HepG2 (cell line): ENCODE measurements at regions not wholly inside any gene's neighbourhood (a gene's known extent, or its start where the extent isn't known, plus 50 kb on each side); places are given as distances from the start of the nearest gene placed in this dataset.
"Not testable (repeated sequence)": the region's sequence is repeated elsewhere in the genome, so short reads cannot be mapped to it uniquely, and the experiment has no call there.

Experiments
- ATAC-seq: fragments of 200-7000 bp; cut with Tn5 transposase; 3 replicates; pipeline ENCODE4 v1.9.1; 2020; ENCODE audit warnings: mild to moderate bottlenecking, moderate library complexity
- BruUV-seq: library from RNA; stranded (reverse); fragments of 400-500 nt; replicated peaks from 2 replicates; lab custom pipeline; 2021; lab: Mats Ljungman, UMichigan
- CTCF ChIA-PET: fragments of 300-600 bp; formaldehyde crosslinking; extraction: SDS; loops from one replicate; lab custom pipeline; 2021; ENCODE audit warnings: low total read pairs, inconsistent platforms, low intra/inter-chr PET ratio; lab: Yijun Ruan, JAX
- POLR2A ChIA-PET: fragments of 350-600 bp; sonication (Branson Sonifier 250); formaldehyde crosslinking; loops from one replicate; lab custom pipeline; 2020; ENCODE audit warnings: antibody characterized with exemption, inconsistent platforms; lab: Yijun Ruan, JAX
- DNase-seq: peaks from one replicate; pipeline ENCODE4 v3.0.0-alpha.2; 2015; ENCODE audit warnings: low spot score
- FAIRE-seq: peaks from 3 replicates; lab custom pipeline; 2011; peaks lifted over from hg19 to GRCh38; lab: Jason Lieb, UNC
- H2AFZ ChIP-seq: one replicate; pipeline ENCODE4 v1.6.1; 2011; ENCODE audit warnings: low read length, inconsistent platforms
- H3K27ac ChIP-seq: fragments of 300-600 bp; 3 replicates; pipeline ENCODE4 v1.8.0; 2011; ENCODE audit warnings: mixed run types, mild to moderate bottlenecking, mixed read lengths, low read length, inconsistent platforms; ENCODE audit not compliant: insufficient read depth; ENCODE audit errors: extremely low read length
- H3K27me3 ChIP-seq, 2 experiments: fragments of 200-600 bp in 1 of 2; 2 replicates in 1 of 2; 3 replicates in 1 of 2; pipeline versions ENCODE4 v1.6.0 to v1.8.0; 2011; ENCODE audit warnings: low read length in 2 of 2, mild to moderate bottlenecking in 2 of 2, moderate library complexity in 2 of 2, inconsistent platforms in 1 of 2; ENCODE audit not compliant: insufficient read depth in 2 of 2, control insufficient read depth in 1 of 2
- H3K36me3 ChIP-seq, 2 experiments: fragments of 200-600 bp in 1 of 2; replicated peaks in 1 of 2; 2 replicates in 1 of 2; 3 replicates in 1 of 2; pipeline versions ENCODE4 v1.5.1 to v1.8.0; 2011; ENCODE audit warnings: low read length in 2 of 2, inconsistent platforms in 1 of 2; ENCODE audit not compliant: insufficient read depth in 2 of 2, control insufficient read depth in 1 of 2
- H3K4me1 ChIP-seq: 2 replicates; pipeline ENCODE4 v1.5.1; 2012; ENCODE audit warnings: low read length, inconsistent platforms; ENCODE audit not compliant: insufficient read depth
- H3K4me2 ChIP-seq: 2 replicates; pipeline ENCODE4 v1.6.0; 2011; ENCODE audit warnings: low read depth, low read length, inconsistent platforms
- H3K4me3 ChIP-seq, 3 experiments: fragments of 200-600 bp in 1 of 3; sonication (generic), shearing (Covaris generic) in 1 of 3; replicated peaks in 1 of 3; 2 replicates each; pipeline ENCODE4 v1.5.1; 2011 to 2016; ENCODE audit warnings: low read length in 3 of 3, inconsistent platforms in 2 of 3, low read depth in 2 of 3, mild to moderate bottlenecking in 2 of 3, control low read depth in 1 of 3, mixed read lengths in 1 of 3; ENCODE audit not compliant: insufficient read depth in 1 of 3
- H3K79me2 ChIP-seq: one replicate; pipeline ENCODE4 v1.6.1; 2011; ENCODE audit warnings: low read length, inconsistent platforms; ENCODE audit not compliant: insufficient read depth
- H3K9ac ChIP-seq: 2 replicates; pipeline ENCODE4 v1.6.0; 2011; ENCODE audit warnings: mild to moderate bottlenecking, low read depth, low read length, inconsistent platforms; ENCODE audit not compliant: insufficient read depth
- H3K9me3 ChIP-seq: 2 replicates; pipeline ENCODE4 v1.5.1; 2012; ENCODE audit warnings: mild to moderate bottlenecking, low read length
- H4K20me1 ChIP-seq: 2 replicates; pipeline ENCODE4 v1.6.0; 2011; ENCODE audit warnings: inconsistent platforms, mild to moderate bottlenecking, low read length, moderate library complexity; ENCODE audit not compliant: insufficient read depth
- ISL2 ChIP-seq: sonication (generic); formaldehyde crosslinking; IDR thresholded peaks from 2 replicates; pipeline ENCODE4 v1.5.0; 2020; ENCODE audit warnings: missing genetic modification reagents
- NFE2 ChIP-seq: sonication (generic); formaldehyde crosslinking; IDR thresholded peaks from 2 replicates; pipeline ENCODE4 v1.4.0; 2020; ENCODE audit warnings: missing genetic modification reagents
- SNAPC2 ChIP-seq: sonication (generic); formaldehyde crosslinking; IDR thresholded peaks from 2 replicates; pipeline ENCODE4 v1.8.1; 2022; ENCODE audit warnings: mild to moderate bottlenecking, missing genetic modification reagents
- ZNF446 ChIP-seq: sonication (generic); formaldehyde crosslinking; IDR thresholded peaks from 2 replicates; pipeline ENCODE4 v1.5.0; 2020; ENCODE audit warnings: mild to moderate bottlenecking, missing genetic modification reagents
- ZNF674 ChIP-seq: sonication (generic); formaldehyde crosslinking; IDR thresholded peaks from 2 replicates; pipeline ENCODE4 v1.5.0; 2020; ENCODE audit warnings: low read depth, mild to moderate bottlenecking, missing genetic modification reagents
- ZNF839 ChIP-seq: sonication (generic); formaldehyde crosslinking; IDR thresholded peaks from 2 replicates; pipeline ENCODE4 v1.4.0; 2020; ENCODE audit warnings: missing genetic modification reagents, mild to moderate bottlenecking, borderline replicate concordance
- WGBS: methylation state at CpG from one replicate; pipeline ENCODE4 v1.1.6; 2017; ENCODE audit warnings: low lambda C conversion rate; 5-methylcytosine and 5-hydroxymethylcytosine counted together
- in situ Hi-C: cut with HindIII; loops from 2 replicates; pipeline ENCODE4 v1.10.0; 2017; ENCODE audit warnings: low pct_unique_long_range_greater_than_20kb; ENCODE audit not compliant: extremely low pct_ligation_motif_present
- intact Hi-C: fragments of 100-400 bp; cut with micrococcal nuclease; formaldehyde crosslinking; loops from one replicate; pipeline ENCODE4 v1.10.0; 2022; ENCODE audit not compliant: unreplicated experiment

DNA sequence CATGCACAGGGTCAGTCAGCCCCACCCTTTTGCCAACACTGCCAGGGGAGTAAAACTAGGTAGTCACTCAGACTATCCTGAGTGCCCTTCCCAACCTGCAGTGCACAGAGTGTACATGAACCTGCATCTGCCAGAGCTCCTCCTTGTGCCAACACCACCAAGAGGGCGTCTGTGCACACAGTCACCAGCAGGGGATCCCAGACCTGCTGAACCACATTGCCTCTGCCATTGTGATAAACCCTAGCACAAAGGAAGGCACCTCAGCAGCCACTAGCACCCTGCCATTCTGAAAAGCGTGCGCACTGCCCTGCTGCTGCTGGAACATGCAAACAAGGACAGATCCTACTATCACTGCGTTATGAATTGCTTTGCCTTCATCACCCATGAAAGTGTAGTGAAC, 247.8 kb upstream of the POU3F4 start:
- ATAC-seq (no peak), DNase-seq (no peak), FAIRE-seq (no peak)
- WGBS, result no CpG with 5 or more reads among the region's 4 CpGs
- intact Hi-C loops, result no loop called here
- in situ Hi-C loops, result no loop called here
- no peak overlapping the region for H3K4me2 ChIP-seq
- H3K9me3 ChIP-seq, result peaks cover 77% of the 10 kb centered on the region
- POLR2A ChIA-PET, result no interaction called here
- H3K4me3 ChIP-seq, result no peak overlapping the region
- no peak overlapping the region for H3K9ac ChIP-seq
- no peaks in the 10 kb centered on the region for H3K79me2 ChIP-seq
- TF ChIP-seq ISL2 (CRISPR knock-in tag) (no peak), ZNF674 (CRISPR knock-in tag) (no peak), ZNF446 (CRISPR knock-in tag) (no peak), SNAPC2 (CRISPR knock-in tag) (no peak), ZNF839 (CRISPR knock-in tag) (no peak), NFE2 (CRISPR knock-in tag) (no peak)
- H4K20me1 ChIP-seq, result no peaks in the 10 kb centered on the region
- H3K27ac ChIP-seq, result no peak overlapping the region
- H3K36me3 ChIP-seq, result no peaks in the 10 kb centered on the region
- CTCF ChIA-PET, result no interaction called here
- H3K27me3 ChIP-seq, result no peaks in the 10 kb centered on the region
- H2AFZ ChIP-seq, result no peak overlapping the region
- no TSS peak for BruUV-seq
- no peaks in the 10 kb centered on the region for H3K4me1 ChIP-seq

DNA sequence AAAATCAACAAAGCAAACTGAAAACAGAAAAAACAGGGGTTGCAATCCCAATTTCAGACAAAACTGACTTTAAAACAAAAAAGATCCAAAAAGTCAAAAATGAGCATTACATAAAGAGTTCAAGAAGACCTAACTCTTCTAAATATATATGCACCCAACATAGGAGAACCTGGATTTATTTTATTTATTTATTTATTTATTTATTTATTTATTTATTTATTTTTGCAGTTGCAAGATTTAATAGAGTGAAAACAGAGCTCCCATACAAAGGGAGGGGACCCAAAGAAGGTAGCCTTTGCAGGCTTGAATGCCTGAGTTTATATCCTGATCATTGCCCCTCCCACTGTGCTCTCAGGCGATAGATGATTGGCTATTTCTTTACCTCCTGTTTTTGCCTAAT, 245.9 kb upstream of the POU3F4 start:
- H3K27me3 ChIP-seq, POLR2A ChIA-PET, H3K4me2 ChIP-seq, FAIRE-seq, H3K4me1 ChIP-seq, H4K20me1 ChIP-seq, H3K79me2 ChIP-seq, H3K9ac ChIP-seq, H3K36me3 ChIP-seq, in situ Hi-C loops, H2AFZ ChIP-seq, H3K4me3 ChIP-seq, ATAC-seq, DNase-seq, CTCF ChIA-PET, H3K27ac ChIP-seq, BruUV-seq, intact Hi-C loops: not testable (repeated sequence)
- H3K9me3 ChIP-seq, result peaks cover 69% of the 10 kb centered on the region
- WGBS, result 64% methylated on average over 1 of the region's 1 CpG
